NB4 (cell line): ENCODE measurements at regions not wholly inside any gene's neighbourhood (a gene's known extent, or its start where the extent isn't known, plus 50 kb on each side); places are given as distances from the start of the nearest gene placed in this dataset.

Experiments
- DNase-seq: peaks from one replicate; pipeline ENCODE4 v3.0.0; 2010; ENCODE audit warnings: low read depth
- H3K4me3 ChIP-seq: one replicate; pipeline ENCODE4 v1.5.1; 2011; ENCODE audit warnings: mild to moderate bottlenecking, low read depth, low read length, moderate library complexity
- MYC ChIP-seq: IDR thresholded peaks from 2 replicates; pipeline ENCODE4 v1.6.1; 2011; ENCODE audit warnings: low read depth, low read length
- POLR2A ChIP-seq: IDR thresholded peaks from 2 replicates; pipeline ENCODE4 v1.6.1; 2011; ENCODE audit warnings: mild to moderate bottlenecking; ENCODE audit not compliant: insufficient read length; ENCODE audit errors: extremely low read depth
- TF ChIP-seq, protein P1 (sequence below): IDR thresholded peaks from 2 replicates; pipeline ENCODE4 v1.6.1; 2011; ENCODE audit warnings: low read depth, low read length
- TF ChIP-seq, protein P2 (sequence below): IDR thresholded peaks from one replicate; pipeline ENCODE4 v1.5.1; 2012; ENCODE audit warnings: low read depth, low read length

GRCh38 chr10:56928714-56929113 is 567.7 kb upstream of the ZWINT start:
- TF ChIP-seq MYC (no peak), POLR2A (no peak)
- no peak for DNase-seq
- H3K4me3 ChIP-seq, result no peak overlapping the region

- no peak for DNase-seq
- TF ChIP-seq MYC (no peak), POLR2A (no peak)
- TF ChIP-seq, protein P1, sequence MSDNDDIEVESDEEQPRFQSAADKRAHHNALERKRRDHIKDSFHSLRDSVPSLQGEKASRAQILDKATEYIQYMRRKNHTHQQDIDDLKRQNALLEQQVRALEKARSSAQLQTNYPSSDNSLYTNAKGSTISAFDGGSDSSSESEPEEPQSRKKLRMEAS, result no peak
- TF ChIP-seq, protein P2, sequence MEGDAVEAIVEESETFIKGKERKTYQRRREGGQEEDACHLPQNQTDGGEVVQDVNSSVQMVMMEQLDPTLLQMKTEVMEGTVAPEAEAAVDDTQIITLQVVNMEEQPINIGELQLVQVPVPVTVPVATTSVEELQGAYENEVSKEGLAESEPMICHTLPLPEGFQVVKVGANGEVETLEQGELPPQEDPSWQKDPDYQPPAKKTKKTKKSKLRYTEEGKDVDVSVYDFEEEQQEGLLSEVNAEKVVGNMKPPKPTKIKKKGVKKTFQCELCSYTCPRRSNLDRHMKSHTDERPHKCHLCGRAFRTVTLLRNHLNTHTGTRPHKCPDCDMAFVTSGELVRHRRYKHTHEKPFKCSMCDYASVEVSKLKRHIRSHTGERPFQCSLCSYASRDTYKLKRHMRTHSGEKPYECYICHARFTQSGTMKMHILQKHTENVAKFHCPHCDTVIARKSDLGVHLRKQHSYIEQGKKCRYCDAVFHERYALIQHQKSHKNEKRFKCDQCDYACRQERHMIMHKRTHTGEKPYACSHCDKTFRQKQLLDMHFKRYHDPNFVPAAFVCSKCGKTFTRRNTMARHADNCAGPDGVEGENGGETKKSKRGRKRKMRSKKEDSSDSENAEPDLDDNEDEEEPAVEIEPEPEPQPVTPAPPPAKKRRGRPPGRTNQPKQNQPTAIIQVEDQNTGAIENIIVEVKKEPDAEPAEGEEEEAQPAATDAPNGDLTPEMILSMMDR, result no peak
- H3K4me3 ChIP-seq, result no peak overlapping the region
Measured at GRCh38 chr10:56927701-56928100, 566.6 kb upstream of the ZWINT start.

GRCh38 chr10:56920601-56921261 is 559.7 kb upstream of the ZWINT start:
- TF ChIP-seq POLR2A, result no peak
- TF ChIP-seq, protein P1, result no peak
- no peak for TF ChIP-seq MYC
- TF ChIP-seq, protein P2, result no peak
- no peak overlapping the region for H3K4me3 ChIP-seq
- no peak for DNase-seq

DNA sequence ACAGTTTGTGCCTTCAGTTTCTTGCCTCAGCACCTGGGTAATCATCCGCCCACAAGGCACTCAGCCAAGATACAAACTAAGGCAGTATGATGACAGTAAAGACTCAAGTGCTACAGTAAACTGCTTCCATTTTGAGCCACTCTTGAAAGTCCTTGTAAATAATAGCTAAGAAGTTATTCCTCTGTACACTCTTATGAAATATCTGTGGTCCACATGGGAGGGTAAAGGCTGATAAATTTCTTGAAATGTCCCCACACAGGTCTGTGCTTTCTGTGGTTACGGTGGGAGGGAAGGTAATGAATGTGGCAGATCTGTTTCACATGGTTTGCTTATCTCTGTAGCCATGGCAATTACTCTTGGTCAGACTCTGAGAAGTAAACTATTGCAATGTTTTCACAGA is 551.0 kb upstream of the ZWINT start:
- TF ChIP-seq, protein P2, result no peak
- TF ChIP-seq POLR2A (no peak), MYC (no peak)
- TF ChIP-seq, protein P1, result no peak
- no peak for DNase-seq
- H3K4me3 ChIP-seq, result no peak overlapping the region

DNA sequence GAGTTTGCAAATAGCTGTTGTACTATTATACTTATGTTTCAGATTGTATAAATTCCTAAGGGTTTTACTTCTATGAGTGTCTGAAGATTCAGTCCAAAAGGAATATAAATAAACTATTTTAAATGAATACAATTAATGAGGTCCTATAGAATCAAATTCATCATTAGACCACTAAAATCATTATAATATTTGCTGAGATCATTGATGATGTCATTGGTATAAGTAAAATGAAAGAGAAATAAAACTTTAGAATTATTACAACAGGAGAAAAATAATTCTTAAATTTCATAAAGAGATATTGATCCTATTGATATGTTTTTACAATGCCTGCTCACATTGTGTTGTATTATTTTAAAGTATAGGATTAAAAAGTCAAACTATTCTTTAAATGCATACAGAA is 544.0 kb upstream of the ZWINT start:
- no peak for DNase-seq
- H3K4me3 ChIP-seq, result no peak overlapping the region
- no peak for TF ChIP-seq MYC
- TF ChIP-seq POLR2A, result no peak
- TF ChIP-seq, protein P1, result no peak
- TF ChIP-seq, protein P2, result no peak

GRCh38 chr10:56902554-56902953 is 541.5 kb upstream of the ZWINT start:
- TF ChIP-seq MYC (no peak), POLR2A (no peak)
- TF ChIP-seq, protein P2, result no peak
- TF ChIP-seq, protein P1, result no peak
- no peak for DNase-seq
- no peak overlapping the region for H3K4me3 ChIP-seq
